NCI-H2196 (cell line): ENCODE measurements at regions not wholly inside any gene's neighbourhood (a gene's known extent, or its start where the extent isn't known, plus 50 kb on each side); places are given as distances from the start of the nearest gene placed in this dataset.
"Not testable (repeated sequence)": the region's sequence is repeated elsewhere in the genome, so short reads cannot be mapped to it uniquely, and the experiment has no call there.

Experiments
- DNase-seq: peaks from one replicate; lab custom pipeline; 2025; ENCODE audit not compliant: unreplicated experiment; lab: John Stamatoyannopoulos, UW

DNA sequence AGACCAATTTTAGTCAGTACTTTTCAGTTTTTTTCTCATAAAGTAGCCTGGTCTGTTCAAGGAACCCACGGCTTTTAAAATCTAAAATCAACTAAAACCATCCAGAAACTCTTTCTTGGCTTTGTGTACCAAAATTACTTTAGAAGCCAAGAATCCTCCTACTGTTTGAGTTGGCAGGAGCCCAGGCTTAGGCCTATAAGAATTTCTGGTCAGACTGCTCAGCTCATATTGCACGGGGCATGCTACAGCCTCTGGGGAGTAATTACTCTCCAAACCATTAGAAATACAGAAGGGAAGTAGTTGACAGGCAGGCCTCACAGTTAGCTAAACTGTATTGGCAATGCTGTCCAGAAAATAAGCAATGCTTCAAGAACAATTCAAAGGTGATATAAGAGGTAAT is 1862.9 kb upstream of the RAG2 start:
- DNase-seq: no peak

GRCh38 chr11:38460429-38460828 is 1862.4 kb upstream of the RAG2 start:
- no peak for DNase-seq

GRCh38 chr11:38456371-38456770 is 1858.3 kb upstream of the RAG2 start:
- no peak for DNase-seq

DNA sequence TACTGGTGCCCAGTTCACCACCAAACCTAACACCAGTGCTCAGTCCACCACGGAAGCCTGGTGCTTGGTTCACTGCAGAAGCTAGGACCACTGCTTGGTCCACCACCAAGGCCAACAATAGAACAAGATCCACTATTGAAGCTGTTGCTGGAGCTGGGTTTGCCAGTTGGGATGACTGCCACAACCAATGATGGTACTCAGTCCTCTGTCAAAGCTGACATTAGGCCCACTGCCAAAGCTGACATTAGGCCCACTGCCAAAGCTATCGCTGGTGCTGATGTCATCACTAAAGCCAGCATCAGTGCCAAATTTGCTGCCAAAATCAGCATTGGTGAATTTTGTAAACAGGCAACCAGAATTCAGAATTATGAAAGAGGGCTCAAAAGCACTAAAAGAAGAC is 1850.2 kb upstream of the RAG2 start:
- peak; percentile 7 for DNase-seq

GRCh38 chr11:38446336-38446735 is 1848.3 kb upstream of the RAG2 start:
- no peak for DNase-seq

DNA sequence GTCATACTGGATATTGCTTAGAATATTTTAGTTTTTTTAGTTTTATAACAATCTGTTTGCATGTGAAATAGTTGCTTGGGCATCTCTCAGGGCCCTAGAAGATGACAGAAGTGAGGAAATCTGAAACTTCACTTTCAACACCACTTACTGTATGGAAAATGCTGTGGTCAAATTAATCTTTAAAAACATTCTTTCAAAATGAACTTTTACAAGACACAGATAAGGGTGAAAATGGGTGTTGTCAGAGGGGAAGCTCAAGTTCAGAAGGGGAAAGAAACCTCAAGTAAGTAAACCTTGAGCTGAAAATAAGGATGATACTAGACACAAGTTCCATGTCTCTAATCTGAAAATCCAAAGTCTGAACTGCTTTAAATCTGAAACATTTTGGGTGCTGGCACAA is 1840.1 kb upstream of the RAG2 start:
- DNase-seq: no peak

DNA sequence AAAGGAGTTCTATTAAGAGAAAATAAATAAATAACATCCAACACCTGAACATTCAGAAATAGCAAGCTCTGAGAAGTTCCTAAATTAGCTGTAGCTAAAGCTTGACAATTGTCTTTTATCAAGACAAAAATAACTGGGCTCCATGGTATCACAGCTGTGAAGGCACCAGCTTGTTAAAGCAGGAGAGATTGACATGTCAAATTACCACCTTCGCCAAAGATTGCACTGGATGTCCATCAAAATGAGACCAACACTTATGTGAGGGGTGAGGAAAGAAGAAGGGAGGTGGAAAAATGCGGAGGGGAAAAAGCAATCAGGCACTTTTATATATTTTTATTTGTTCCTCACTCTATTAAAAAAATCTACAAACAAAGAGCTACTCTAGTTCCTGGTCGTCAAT is 1827.5 kb upstream of the RAG2 start:
- DNase-seq: no peak

DNA sequence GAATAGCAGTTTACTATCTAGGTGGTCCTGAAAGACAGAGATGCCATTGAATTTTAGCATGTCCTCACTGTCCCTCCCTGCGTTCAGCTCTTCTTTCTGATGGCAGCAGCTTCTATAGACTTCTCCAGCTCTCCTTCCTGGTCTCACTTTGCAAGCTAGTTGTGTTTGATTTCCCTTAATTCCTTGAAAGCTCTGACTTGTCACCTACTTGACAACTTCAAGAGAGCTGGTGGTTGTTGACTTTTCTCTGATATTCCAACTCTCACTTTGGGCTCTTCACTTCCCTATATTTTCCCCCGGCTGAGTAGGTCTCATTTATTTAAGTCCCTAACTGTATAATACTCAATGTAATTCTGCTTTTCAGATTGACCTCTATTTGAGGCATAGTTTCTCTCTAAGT is 1825.0 kb upstream of the RAG2 start:
- no peak for DNase-seq

GRCh38 chr11:38416141-38416540 is 1818.1 kb upstream of the RAG2 start:
- no peak for DNase-seq

DNA sequence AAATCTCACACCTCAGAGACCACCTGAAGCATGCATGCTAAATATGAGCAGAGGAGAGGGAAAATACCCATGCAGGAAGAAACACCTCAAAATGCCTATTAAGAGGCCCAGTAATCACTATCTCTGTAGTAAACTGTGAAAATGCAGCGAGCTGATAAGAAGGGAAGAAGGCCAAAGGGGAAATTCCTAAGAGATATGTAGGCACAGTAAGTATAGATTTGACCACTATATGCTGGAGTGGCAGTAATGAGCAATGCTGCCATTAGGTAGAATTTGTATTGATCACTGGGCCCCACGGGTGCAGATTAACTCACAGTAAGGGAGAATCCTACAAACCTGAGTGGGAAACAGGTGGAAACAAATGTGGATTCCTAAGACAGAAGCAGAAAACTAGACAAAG is 1813.1 kb upstream of the RAG2 start:
- DNase-seq: no peak

DNA sequence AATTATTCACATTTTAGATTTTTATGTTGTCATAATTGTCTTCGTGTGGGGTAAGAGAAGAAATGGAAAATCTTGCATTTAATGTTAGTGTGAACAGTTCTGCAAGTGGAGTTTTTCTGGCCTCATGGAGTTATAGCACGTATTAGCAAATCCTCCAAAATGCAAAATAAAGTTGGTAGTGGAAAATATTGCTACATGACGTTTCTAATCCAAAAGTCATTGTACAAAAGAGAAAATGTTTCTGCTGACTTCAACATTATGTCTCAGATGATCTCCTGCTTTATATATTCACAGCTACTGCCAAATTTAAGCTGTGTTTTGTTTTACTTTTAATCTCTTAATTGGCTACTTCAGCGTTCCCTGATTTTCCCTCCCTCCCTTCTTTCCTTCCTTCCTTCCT is 1804.0 kb upstream of the RAG2 start:
- no peak for DNase-seq

- no peak for DNase-seq
Observed at GRCh38 chr11:38392176-38392575, 1794.1 kb upstream of the RAG2 start.

DNA sequence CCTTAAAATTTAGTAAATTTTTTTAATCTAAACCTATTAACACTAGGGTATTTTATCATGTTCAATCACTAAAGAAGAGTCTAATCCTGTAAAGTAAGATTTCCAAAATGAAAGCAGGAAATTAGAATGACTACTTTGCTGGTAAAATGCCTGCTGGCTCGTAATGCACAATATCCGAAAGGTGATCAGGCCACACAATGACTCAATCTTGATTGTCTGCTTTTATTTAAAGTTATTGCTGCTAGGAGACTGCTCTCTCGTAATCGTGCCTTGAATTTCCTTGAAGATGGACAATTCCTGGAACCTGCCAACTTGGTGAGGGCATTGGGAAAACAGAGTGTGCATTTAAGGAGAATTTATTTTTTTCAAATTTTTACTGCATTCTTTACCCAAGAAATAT is 1786.5 kb upstream of the RAG2 start:
- DNase-seq: no peak

DNA sequence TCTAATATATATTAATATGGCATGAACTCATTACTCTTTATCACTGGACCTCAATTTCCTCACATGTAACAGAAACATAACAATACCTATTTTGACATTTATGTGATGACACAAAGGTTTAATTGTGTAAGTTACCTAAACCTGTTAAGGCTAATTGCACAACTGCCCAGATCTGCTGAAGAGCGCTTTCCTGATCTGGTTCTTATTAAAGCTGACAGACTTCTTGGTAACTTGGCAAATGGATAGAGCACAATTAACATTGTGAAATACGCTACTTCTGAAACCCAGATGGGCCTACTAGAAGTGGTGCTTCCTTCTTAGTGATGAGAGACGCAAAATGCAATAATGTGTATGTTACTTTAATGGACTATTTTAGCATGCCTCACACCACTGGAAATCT is 1767.2 kb upstream of the RAG2 start:
- no peak for DNase-seq

DNA sequence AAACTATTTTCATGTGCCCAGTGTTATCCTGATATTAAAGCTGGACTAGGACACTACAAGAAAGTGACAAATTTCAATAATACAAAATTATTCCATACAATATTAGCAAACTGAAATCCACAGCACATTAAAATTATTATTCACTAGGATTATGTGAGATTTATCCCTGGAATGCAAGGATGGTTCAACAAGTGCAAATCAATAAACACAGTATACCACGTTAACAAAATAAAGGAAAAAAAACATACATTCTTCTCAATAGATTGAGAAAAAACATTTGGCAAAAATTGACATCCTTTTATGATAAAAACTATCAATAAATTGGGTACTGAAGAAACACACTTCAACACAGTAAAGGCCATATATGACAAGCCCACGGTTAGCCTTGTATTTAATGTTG is 1758.2 kb upstream of the RAG2 start:
- DNase-seq: no peak

DNA sequence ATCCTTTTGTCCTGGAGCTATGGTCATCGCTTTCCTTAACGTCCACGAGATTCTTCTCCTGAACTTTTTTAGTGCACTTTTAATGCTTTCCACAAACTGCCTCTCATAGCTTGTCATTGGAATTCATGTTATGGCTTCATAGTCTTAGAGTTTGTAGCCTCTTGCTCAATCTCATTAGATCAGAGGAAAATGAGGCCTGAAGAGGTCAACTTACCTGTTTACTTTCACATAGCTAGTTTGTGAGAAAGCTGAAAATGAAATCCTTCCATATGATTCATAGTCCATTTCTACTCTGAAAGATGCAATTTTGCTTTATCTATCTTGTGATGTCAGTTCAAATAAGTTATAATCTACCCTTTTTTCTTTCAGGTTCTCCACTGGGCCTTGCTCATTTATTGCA is 1747.2 kb upstream of the RAG2 start:
- DNase-seq: no peak

GRCh38 chr11:38341612-38342011 is 1743.6 kb upstream of the RAG2 start:
- not testable (repeated sequence) for DNase-seq

DNA sequence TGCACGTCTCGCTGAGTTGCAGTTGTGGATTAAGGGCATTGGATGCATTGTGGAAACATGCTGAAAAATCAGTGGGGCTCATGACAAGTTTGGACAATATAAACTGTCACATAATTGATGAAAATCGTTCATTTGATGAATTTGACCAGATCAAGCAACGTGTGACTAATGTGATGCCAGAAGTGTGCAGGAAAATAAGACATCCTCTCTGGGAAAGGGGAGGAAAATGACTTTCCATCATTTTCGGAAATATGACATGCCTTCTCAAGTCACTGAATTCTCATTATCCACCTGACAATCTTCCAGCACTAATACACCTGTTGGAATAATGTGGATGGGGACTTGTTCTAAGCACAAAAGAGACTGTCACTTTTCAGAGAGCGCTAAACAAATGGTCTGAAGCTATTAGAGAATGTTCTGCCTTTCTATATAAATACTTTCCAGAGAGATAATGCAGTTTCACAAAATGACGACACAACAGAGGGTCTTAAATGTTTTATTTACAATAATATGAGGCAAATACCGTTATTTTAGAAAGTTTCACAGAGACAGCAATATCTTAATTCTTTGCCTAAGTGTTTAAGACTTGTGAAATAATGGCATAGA is 1741.9 kb upstream of the RAG2 start:
- no peak for DNase-seq

DNA sequence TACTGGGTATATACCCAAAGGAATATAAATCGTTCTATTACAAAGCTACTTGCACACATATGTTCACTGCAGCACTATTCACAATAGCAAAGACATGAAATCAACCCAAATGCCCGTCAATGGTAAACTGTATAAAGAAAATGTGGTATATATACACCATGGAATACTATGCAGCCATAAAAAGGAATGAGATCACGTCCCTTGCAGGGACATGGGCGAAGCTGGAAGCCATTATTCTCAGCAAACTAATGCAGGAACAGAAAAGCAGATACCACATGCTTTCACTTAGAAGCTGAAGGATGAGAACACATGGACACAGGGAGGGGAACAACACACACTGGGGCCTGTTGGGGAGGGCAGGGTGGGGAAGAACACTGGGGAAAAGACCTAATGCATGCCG is 1740.0 kb upstream of the RAG2 start:
- not testable (repeated sequence) for DNase-seq

GRCh38 chr11:38332046-38332445 is 1734.0 kb upstream of the RAG2 start:
- no peak for DNase-seq

- DNase-seq: no peak
Observed at GRCh38 chr11:38330578-38330977, 1732.5 kb upstream of the RAG2 start.

- DNase-seq: no peak
Observed at GRCh38 chr11:38323961-38324761, 1726.1 kb upstream of the RAG2 start.

GRCh38 chr11:38315151-38315550 is 1717.1 kb upstream of the RAG2 start:
- DNase-seq: no peak
